HUES6 (cell line): ENCODE measurements at regions not wholly inside any gene's neighbourhood (a gene's known extent, or its start where the extent isn't known, plus 50 kb on each side); places are given as distances from the start of the nearest gene placed in this dataset.
"Not testable (repeated sequence)": the region's sequence is repeated elsewhere in the genome, so short reads cannot be mapped to it uniquely, and the experiment has no call there.

Experiments used
- H3K27ac ChIP-seq: 2 replicates; pipeline ENCODE4 v1.7.0; 2013; ENCODE audit warnings: low read depth, mild to moderate bottlenecking, low read length, inconsistent platforms
- H3K27me3 ChIP-seq: 2 replicates; pipeline ENCODE4 v1.6.1; 2013; ENCODE audit warnings: low read length; ENCODE audit not compliant: control insufficient read depth, insufficient read depth
- H3K36me3 ChIP-seq: 2 replicates; pipeline ENCODE4 v1.6.1; 2013; ENCODE audit warnings: low read length; ENCODE audit not compliant: control insufficient read depth, insufficient read depth
- H3K4me1 ChIP-seq: 2 replicates; pipeline ENCODE4 v1.6.1; 2013; ENCODE audit warnings: low read length; ENCODE audit not compliant: control insufficient read depth, insufficient read depth
- H3K4me3 ChIP-seq: 2 replicates; pipeline ENCODE4 v1.5.1; 2013; ENCODE audit warnings: low read depth, low read length
- H3K9ac ChIP-seq: one replicate; pipeline ENCODE4 v1.6.1; 2013; ENCODE audit warnings: mild to moderate bottlenecking, low read length
- H3K9me3 ChIP-seq: 2 replicates; pipeline ENCODE4 v1.6.1; 2013; ENCODE audit warnings: low read depth, low read length; ENCODE audit not compliant: control insufficient read depth, insufficient read depth

- H3K36me3 ChIP-seq = no peaks in the 10 kb centered on the region
- H3K4me3 ChIP-seq = no peak overlapping the region
- H3K9me3 ChIP-seq = no peaks in the 10 kb centered on the region
- H3K4me1 ChIP-seq = peaks cover 6% of the 10 kb centered on the region; the same call in 1 of the 2 replicates
- H3K27ac ChIP-seq = no peak overlapping the region
- no peak overlapping the region for H3K9ac ChIP-seq
- H3K27me3 ChIP-seq = no peaks in the 10 kb centered on the region
Observed at GRCh38 chr6:126716826-126717509, 377.1 kb downstream of the CENPW start.

- no peaks in the 10 kb centered on the region for H3K36me3 ChIP-seq
- H3K27me3 ChIP-seq = no peaks in the 10 kb centered on the region
- H3K4me1 ChIP-seq = peaks cover 6% of the 10 kb centered on the region; the same call in 1 of the 2 replicates
- no peak overlapping the region for H3K4me3 ChIP-seq
- no peak overlapping the region for H3K27ac ChIP-seq
- no peaks in the 10 kb centered on the region for H3K9me3 ChIP-seq
- no peak overlapping the region for H3K9ac ChIP-seq
Observed at GRCh38 chr6:126718600-126719327, 378.8 kb downstream of the CENPW start.

- H3K9me3 ChIP-seq = peaks cover 3% of the 10 kb centered on the region
- no peaks in the 10 kb centered on the region for H3K27me3 ChIP-seq
- H3K36me3 ChIP-seq = no peaks in the 10 kb centered on the region
- no peak overlapping the region for H3K4me3 ChIP-seq
- H3K9ac ChIP-seq = no peak overlapping the region
- peaks cover 6% of the 10 kb centered on the region; the same call in 1 of the 2 replicates for H3K4me1 ChIP-seq
- H3K27ac ChIP-seq = no peak overlapping the region
Observed at GRCh38 chr6:126720304-126720703, 380.4 kb downstream of the CENPW start.

GRCh38 chr6:126721581-126722160 is 381.8 kb downstream of the CENPW start:
- H3K36me3 ChIP-seq = no peaks in the 10 kb centered on the region
- no peaks in the 10 kb centered on the region for H3K27me3 ChIP-seq
- peaks cover 4% of the 10 kb centered on the region; the same call in 1 of the 2 replicates for H3K4me1 ChIP-seq
- no peak overlapping the region for H3K4me3 ChIP-seq
- H3K9ac ChIP-seq = no peak overlapping the region
- H3K27ac ChIP-seq = no peak overlapping the region
- peaks cover 15% of the 10 kb centered on the region for H3K9me3 ChIP-seq

GRCh38 chr6:126722411-126722810 is 382.5 kb downstream of the CENPW start:
- H3K4me1 ChIP-seq = no peaks in the 10 kb centered on the region
- no peak overlapping the region for H3K9ac ChIP-seq
- no peaks in the 10 kb centered on the region for H3K36me3 ChIP-seq
- H3K4me3 ChIP-seq = no peak overlapping the region
- no peak overlapping the region for H3K27ac ChIP-seq
- no peaks in the 10 kb centered on the region for H3K27me3 ChIP-seq
- peaks cover 15% of the 10 kb centered on the region for H3K9me3 ChIP-seq

- Histone ChIP-seq H3K9ac (no peak overlapping the region), H3K4me1 (no peaks in the 10 kb centered on the region), H3K27me3 (no peaks in the 10 kb centered on the region), H3K9me3 (peaks cover 15% of the 10 kb centered on the region), H3K4me3 (no peak overlapping the region), H3K36me3 (no peaks in the 10 kb centered on the region), H3K27ac (no peak overlapping the region)
Observed at GRCh38 chr6:126723541-126724170, 383.7 kb downstream of the CENPW start.

GRCh38 chr6:126724821-126725220 is 384.9 kb downstream of the CENPW start:
- Histone ChIP-seq H3K27ac (no peak overlapping the region), H3K9me3 (peaks cover 15% of the 10 kb centered on the region), H3K4me1 (no peaks in the 10 kb centered on the region), H3K9ac (no peak overlapping the region), H3K36me3 (no peaks in the 10 kb centered on the region), H3K27me3 (no peaks in the 10 kb centered on the region), H3K4me3 (no peak overlapping the region)

GRCh38 chr6:126726454-126726853 is 386.5 kb downstream of the CENPW start:
- not testable (repeated sequence) for H3K4me1 ChIP-seq, H3K4me3 ChIP-seq, H3K9ac ChIP-seq, H3K27me3 ChIP-seq, H3K36me3 ChIP-seq, H3K27ac ChIP-seq
- peaks cover 15% of the 10 kb centered on the region for H3K9me3 ChIP-seq

GRCh38 chr6:126738146-126738545 is 380.3 kb upstream of the RSPO3 start:
- Histone ChIP-seq H3K4me1 (peaks cover 5% of the 10 kb centered on the region; the same call in 1 of the 2 replicates), H3K27me3 (no peaks in the 10 kb centered on the region), H3K4me3 (no peak overlapping the region), H3K27ac (no peak overlapping the region; the same call in 1 of the 2 replicates), H3K36me3 (no peaks in the 10 kb centered on the region), H3K9me3 (no peaks in the 10 kb centered on the region), H3K9ac (no peak overlapping the region)

- Histone ChIP-seq H3K27me3 (no peaks in the 10 kb centered on the region), H3K36me3 (no peaks in the 10 kb centered on the region), H3K4me1 (peaks cover 5% of the 10 kb centered on the region; the same call in 1 of the 2 replicates), H3K9me3 (no peaks in the 10 kb centered on the region), H3K27ac (no peak overlapping the region; the same call in 1 of the 2 replicates), H3K9ac (no peak overlapping the region), H3K4me3 (no peak overlapping the region)
Observed at GRCh38 chr6:126738641-126739040, 379.8 kb upstream of the RSPO3 start.

- H3K36me3 ChIP-seq = no peaks in the 10 kb centered on the region
- no peak overlapping the region for H3K27ac ChIP-seq
- no peak overlapping the region for H3K4me3 ChIP-seq
- H3K4me1 ChIP-seq = no peaks in the 10 kb centered on the region
- H3K9ac ChIP-seq = no peak overlapping the region
- H3K27me3 ChIP-seq = no peaks in the 10 kb centered on the region
- H3K9me3 ChIP-seq = peaks cover 18% of the 10 kb centered on the region
Observed at GRCh38 chr6:126743076-126743475, 375.4 kb upstream of the RSPO3 start.
